Activated CD8-positive, alpha-beta memory T cell treated with anti-CD3 and anti-CD28 coated beads for 1 hour (primary cell): ENCODE measurements at regions not wholly inside any gene's neighbourhood (a gene's known extent, or its start where the extent isn't known, plus 50 kb on each side); places are given as distances from the start of the nearest gene placed in this dataset.

Experiments
- DNase-seq, 2 donors: peaks; one replicate each; pipeline ENCODE4 v3.0.0-alpha.2; 2020; ENCODE audit warnings: low read depth in 1 of 2; ENCODE audit errors: extremely low read depth in 1 of 2

GRCh38 chr2:181300600-181301291, 156.4 kb upstream of the ITGA4 start:
- no peak for DNase-seq

- DNase-seq: no peak
Observed at GRCh38 chr2:181304011-181304844, 153.0 kb upstream of the ITGA4 start.

- DNase-seq: no peak
Observed at GRCh38 chr2:181305301-181306123, 151.7 kb upstream of the ITGA4 start.

- DNase-seq: no peak
Observed at GRCh38 chr2:181306785-181307184, 150.4 kb upstream of the ITGA4 start.

- DNase-seq: no peak
Observed at GRCh38 chr2:181307203-181307991, 149.8 kb upstream of the ITGA4 start.

GRCh38 chr2:181308766-181309515, 148.2 kb upstream of the ITGA4 start:
- DNase-seq: no peak

GRCh38 chr2:181309586-181309985, 147.6 kb upstream of the ITGA4 start:
- no peak for DNase-seq

- DNase-seq: no peak
Observed at GRCh38 chr2:181310967-181311366, 146.2 kb upstream of the ITGA4 start.

GRCh38 chr2:181311837-181312236, 145.3 kb upstream of the ITGA4 start:
- DNase-seq: no peak

- DNase-seq: no peak
Observed at GRCh38 chr2:181312515-181312927, 144.7 kb upstream of the ITGA4 start.

GRCh38 chr2:181313845-181314244, 143.3 kb upstream of the ITGA4 start:
- no peak for DNase-seq

GRCh38 chr2:181314551-181314950, 142.6 kb upstream of the ITGA4 start:
- DNase-seq: no peak

GRCh38 chr2:181317511-181317910, 139.7 kb upstream of the ITGA4 start:
- no peak for DNase-seq

- DNase-seq: no peak
Observed at GRCh38 chr2:181318504-181319280, 138.5 kb upstream of the ITGA4 start.

GRCh38 chr2:181319286-181319685, 137.9 kb upstream of the ITGA4 start:
- DNase-seq: no peak

- no peak for DNase-seq
Observed at GRCh38 chr2:181320638-181321037, 136.5 kb upstream of the ITGA4 start.

- no peak for DNase-seq
Observed at GRCh38 chr2:181324912-181325311, 132.3 kb upstream of the ITGA4 start.

- DNase-seq: no peak
Observed at GRCh38 chr2:181326661-181327060, 130.5 kb upstream of the ITGA4 start.

- no peak for DNase-seq
Observed at GRCh38 chr2:181330286-181330685, 126.9 kb upstream of the ITGA4 start.
